Activated CD4-positive, alpha-beta memory T cell treated with anti-CD3 and anti-CD28 coated beads for 36 hours (primary cell): ENCODE measurements at regions not wholly inside any gene's neighbourhood (a gene's known extent, or its start where the extent isn't known, plus 50 kb on each side); places are given as distances from the start of the nearest gene placed in this dataset.

Experiments
- CTCF ChIA-PET: fragments of 350-600 bp; sonication (Branson Sonifier 250); formaldehyde crosslinking; loops from one replicate; lab custom pipeline; 2021; ENCODE audit warnings: antibody characterized with exemption, inconsistent platforms; lab: Charles Lee
- POLR2A ChIA-PET: fragments of 350-600 bp; sonication (Branson Sonifier 250); formaldehyde crosslinking; loops from one replicate; lab custom pipeline; 2021; ENCODE audit warnings: antibody characterized with exemption; lab: Charles Lee
- DNase-seq: peaks from one replicate; pipeline ENCODE4 v3.0.0-alpha.2; 2020
- H3K27ac Mint-ChIP-seq: one replicate; pipeline ENCODE4 v1.8.0; 2021; ENCODE audit warnings: mixed read lengths
- H3K27me3 Mint-ChIP-seq: one replicate; pipeline ENCODE4 v1.8.0; 2021; ENCODE audit warnings: mixed read lengths
- H3K36me3 Mint-ChIP-seq: one replicate; pipeline ENCODE4 v1.8.0; 2021; ENCODE audit warnings: mixed read lengths
- H3K4me1 Mint-ChIP-seq: one replicate; pipeline ENCODE4 v1.8.0; 2021; ENCODE audit warnings: low read depth, mixed read lengths
- H3K4me3 Mint-ChIP-seq: one replicate; pipeline ENCODE4 v1.8.0; 2021; ENCODE audit warnings: mild to moderate bottlenecking, mixed read lengths
- H3K9me3 Mint-ChIP-seq: one replicate; pipeline ENCODE4 v1.8.0; 2021; ENCODE audit warnings: mixed read lengths
- intact Hi-C: fragments of 100-400 bp; cut with micrococcal nuclease; formaldehyde crosslinking; loops from one replicate; pipeline ENCODE4 v1.15.1; 2023

GRCh38 chr16:88287219-88287618 lies 95.5 kb upstream of the ZNF469 start:
- ChIA-PET CTCF (interaction anchor here (0.6 to 1.2 kb wide), 2 partner anchors 106 to 206 kb away, joined by 3 to 4 read pairs; no protein-coding TSS in a partner anchor), POLR2A (no interaction called here)
- no peak overlapping the region for H3K27ac Mint-ChIP-seq
- H3K4me1 Mint-ChIP-seq, result no peaks in the 10 kb centered on the region
- DNase-seq, result peak; percentile 40
- no peaks in the 10 kb centered on the region for H3K27me3 Mint-ChIP-seq
- peaks cover 5% of the 10 kb centered on the region for H3K36me3 Mint-ChIP-seq
- H3K4me3 Mint-ChIP-seq, result no peak overlapping the region
- intact Hi-C loops, result no loop called here
- H3K9me3 Mint-ChIP-seq, result peaks cover 7% of the 10 kb centered on the region

- H3K27ac Mint-ChIP-seq, result no peak overlapping the region
- intact Hi-C loops, result no loop called here
- DNase-seq, result no peak
- H3K4me1 Mint-ChIP-seq, result no peaks in the 10 kb centered on the region
- peaks cover 7% of the 10 kb centered on the region for H3K9me3 Mint-ChIP-seq
- ChIA-PET CTCF (no interaction called here), POLR2A (no interaction called here)
- H3K4me3 Mint-ChIP-seq, result no peak overlapping the region
- H3K27me3 Mint-ChIP-seq, result peaks cover 4% of the 10 kb centered on the region
- peaks cover 5% of the 10 kb centered on the region for H3K36me3 Mint-ChIP-seq
Observed at GRCh38 chr16:88288303-88288702, 94.5 kb upstream of the ZNF469 start.

GRCh38 chr16:88289001-88289400 lies 93.8 kb upstream of the ZNF469 start:
- Mint-ChIP-seq H3K4me3 (no peak overlapping the region), H3K27ac (no peak overlapping the region), H3K27me3 (peaks cover 4% of the 10 kb centered on the region), H3K36me3 (peaks cover 5% of the 10 kb centered on the region), H3K9me3 (peaks cover 7% of the 10 kb centered on the region), H3K4me1 (no peaks in the 10 kb centered on the region)
- CTCF ChIA-PET, result no interaction called here
- no peak for DNase-seq
- intact Hi-C loops, result no loop called here
- POLR2A ChIA-PET, result no interaction called here

GRCh38 chr16:88289561-88289960 lies 93.2 kb upstream of the ZNF469 start:
- Mint-ChIP-seq H3K36me3 (peaks cover 5% of the 10 kb centered on the region), H3K4me1 (no peaks in the 10 kb centered on the region), H3K9me3 (peaks cover 7% of the 10 kb centered on the region), H3K27me3 (peaks cover 4% of the 10 kb centered on the region), H3K27ac (no peak overlapping the region), H3K4me3 (no peak overlapping the region)
- ChIA-PET CTCF (no interaction called here), POLR2A (no interaction called here)
- intact Hi-C loops, result no loop called here
- DNase-seq, result no peak

- Mint-ChIP-seq H3K27me3 (peaks cover 4% of the 10 kb centered on the region), H3K4me1 (no peaks in the 10 kb centered on the region), H3K27ac (no peak overlapping the region), H3K36me3 (peaks cover 5% of the 10 kb centered on the region), H3K9me3 (peaks cover 7% of the 10 kb centered on the region), H3K4me3 (no peak overlapping the region)
- DNase-seq, result no peak
- intact Hi-C loops, result no loop called here
- ChIA-PET POLR2A (no interaction called here), CTCF (no interaction called here)
Observed at GRCh38 chr16:88289968-88290401, 92.8 kb upstream of the ZNF469 start.

GRCh38 chr16:88290850-88291830 lies 91.6 kb upstream of the ZNF469 start:
- intact Hi-C loops, result no loop called here
- DNase-seq, result no peak
- peaks cover 4% of the 10 kb centered on the region for H3K27me3 Mint-ChIP-seq
- H3K36me3 Mint-ChIP-seq, result peaks cover 5% of the 10 kb centered on the region
- no peaks in the 10 kb centered on the region for H3K4me1 Mint-ChIP-seq
- no peak overlapping the region for H3K4me3 Mint-ChIP-seq
- no peak overlapping the region for H3K27ac Mint-ChIP-seq
- ChIA-PET POLR2A (no interaction called here), CTCF (no interaction called here)
- H3K9me3 Mint-ChIP-seq, result peaks cover 3% of the 10 kb centered on the region

- H3K4me3 Mint-ChIP-seq, result no peak overlapping the region
- H3K27ac Mint-ChIP-seq, result no peak overlapping the region
- ChIA-PET CTCF (no interaction called here), POLR2A (no interaction called here)
- DNase-seq, result no peak
- H3K36me3 Mint-ChIP-seq, result peaks cover under 1% of the 10 kb centered on the region
- H3K9me3 Mint-ChIP-seq, result no peaks in the 10 kb centered on the region
- intact Hi-C loops, result no loop called here
- H3K27me3 Mint-ChIP-seq, result peaks cover 7% of the 10 kb centered on the region
- H3K4me1 Mint-ChIP-seq, result no peaks in the 10 kb centered on the region
Observed at GRCh38 chr16:88292007-88292970, 90.5 kb upstream of the ZNF469 start.

- H3K27ac Mint-ChIP-seq, result no peak overlapping the region
- POLR2A ChIA-PET, result no interaction called here
Observed at GRCh38 chr16:88293097-88293496, 89.7 kb upstream of the ZNF469 start.

GRCh38 chr16:88295671-88296436 lies 86.9 kb upstream of the ZNF469 start:
- POLR2A ChIA-PET, result no interaction called here

More at GRCh38 chr16:88293097-88293496, 89.7 kb upstream of the ZNF469 start:
- no peak for DNase-seq
- Mint-ChIP-seq H3K4me3 (no peak overlapping the region), H3K36me3 (no peaks in the 10 kb centered on the region), H3K4me1 (no peaks in the 10 kb centered on the region), H3K27me3 (peaks cover 7% of the 10 kb centered on the region), H3K9me3 (no peaks in the 10 kb centered on the region)
- CTCF ChIA-PET, result no interaction called here
- intact Hi-C loops, result no loop called here

GRCh38 chr16:88296437-88297177 lies 86.2 kb upstream of the ZNF469 start:
- no peak overlapping the region for H3K27ac Mint-ChIP-seq
- intact Hi-C loops, result no loop called here
- ChIA-PET CTCF (interaction anchor here (0.8 kb wide), 1 partner anchor 586 kb away, joined by 5 read pairs; no protein-coding TSS in a partner anchor), POLR2A (no interaction called here)
- H3K36me3 Mint-ChIP-seq, result no peaks in the 10 kb centered on the region
- no peaks in the 10 kb centered on the region for H3K4me1 Mint-ChIP-seq
- no peak overlapping the region for H3K4me3 Mint-ChIP-seq
- H3K9me3 Mint-ChIP-seq, result no peaks in the 10 kb centered on the region
- H3K27me3 Mint-ChIP-seq, result peaks cover 11% of the 10 kb centered on the region
- no peak for DNase-seq

More at GRCh38 chr16:88295671-88296436, 86.9 kb upstream of the ZNF469 start:
- peaks cover 11% of the 10 kb centered on the region for H3K27me3 Mint-ChIP-seq
- no peaks in the 10 kb centered on the region for H3K4me1 Mint-ChIP-seq
- H3K4me3 Mint-ChIP-seq, result no peak overlapping the region
- H3K9me3 Mint-ChIP-seq, result no peaks in the 10 kb centered on the region
- no peak overlapping the region for H3K27ac Mint-ChIP-seq
- DNase-seq, result no peak
- CTCF ChIA-PET, result interaction anchor here (0.8 kb wide), 1 partner anchor 585 kb away, joined by 5 read pairs; no protein-coding TSS in a partner anchor
- intact Hi-C loops, result no loop called here
- H3K36me3 Mint-ChIP-seq, result no peaks in the 10 kb centered on the region

- Mint-ChIP-seq H3K36me3 (no peaks in the 10 kb centered on the region), H3K9me3 (no peaks in the 10 kb centered on the region), H3K27ac (no peak overlapping the region), H3K4me3 (no peak overlapping the region), H3K4me1 (no peaks in the 10 kb centered on the region), H3K27me3 (peaks cover 12% of the 10 kb centered on the region)
- intact Hi-C loops, result no loop called here
- ChIA-PET CTCF (no interaction called here), POLR2A (no interaction called here)
- DNase-seq, result no peak
Observed at GRCh38 chr16:88297178-88297720, 85.5 kb upstream of the ZNF469 start.
